ENCODE measurements at regions not wholly inside any gene's neighbourhood (a gene's known extent, or its start where the extent isn't known, plus 50 kb on each side); places are given as distances from the start of the nearest gene placed in this dataset.
"Not testable (repeated sequence)": the region's sequence is repeated elsewhere in the genome, so short reads cannot be mapped to it uniquely, and the experiment has no call there.

GRCh38 chr15:31636911-31637310, 310.3 kb downstream of the KLF13 start:
- TF ChIP-seq, protein P1, sequence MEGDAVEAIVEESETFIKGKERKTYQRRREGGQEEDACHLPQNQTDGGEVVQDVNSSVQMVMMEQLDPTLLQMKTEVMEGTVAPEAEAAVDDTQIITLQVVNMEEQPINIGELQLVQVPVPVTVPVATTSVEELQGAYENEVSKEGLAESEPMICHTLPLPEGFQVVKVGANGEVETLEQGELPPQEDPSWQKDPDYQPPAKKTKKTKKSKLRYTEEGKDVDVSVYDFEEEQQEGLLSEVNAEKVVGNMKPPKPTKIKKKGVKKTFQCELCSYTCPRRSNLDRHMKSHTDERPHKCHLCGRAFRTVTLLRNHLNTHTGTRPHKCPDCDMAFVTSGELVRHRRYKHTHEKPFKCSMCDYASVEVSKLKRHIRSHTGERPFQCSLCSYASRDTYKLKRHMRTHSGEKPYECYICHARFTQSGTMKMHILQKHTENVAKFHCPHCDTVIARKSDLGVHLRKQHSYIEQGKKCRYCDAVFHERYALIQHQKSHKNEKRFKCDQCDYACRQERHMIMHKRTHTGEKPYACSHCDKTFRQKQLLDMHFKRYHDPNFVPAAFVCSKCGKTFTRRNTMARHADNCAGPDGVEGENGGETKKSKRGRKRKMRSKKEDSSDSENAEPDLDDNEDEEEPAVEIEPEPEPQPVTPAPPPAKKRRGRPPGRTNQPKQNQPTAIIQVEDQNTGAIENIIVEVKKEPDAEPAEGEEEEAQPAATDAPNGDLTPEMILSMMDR (IDR thresholded peaks at IDR 0.05), result not testable (repeated sequence)
- not testable (repeated sequence) for TF ChIP-seq POLR2A, POLR2AphosphoS5 (IDR thresholded peaks at IDR 0.05)

All from prostate gland (tissue), 2 donors.